Activated naive CD4-positive, alpha-beta T cell treated with anti-CD3 and anti-CD28 coated beads, Interleukin-2, amount 10 ng/mL, durations not matched to agents 7 days and 5 days (primary cell): ENCODE measurements at regions not wholly inside any gene's neighbourhood (a gene's known extent, or its start where the extent isn't known, plus 50 kb on each side); places are given as distances from the start of the nearest gene placed in this dataset.

Source experiments
- CTCF ChIA-PET: fragments of 350-600 bp; sonication (Branson Sonifier 250); formaldehyde crosslinking; loops from one replicate; lab custom pipeline; 2021; ENCODE audit warnings: antibody characterized with exemption; lab: Charles Lee
- DNase-seq: peaks from one replicate; pipeline ENCODE4 v3.0.0-alpha.2; 2020
- H3K27ac Mint-ChIP-seq: one replicate; pipeline ENCODE4 v1.8.0; 2021; ENCODE audit warnings: mild to moderate bottlenecking, moderate library complexity, mixed read lengths
- H3K27me3 Mint-ChIP-seq: one replicate; pipeline ENCODE4 v1.8.0; 2021; ENCODE audit warnings: mild to moderate bottlenecking, mixed read lengths
- H3K36me3 Mint-ChIP-seq: one replicate; pipeline ENCODE4 v1.8.0; 2021; ENCODE audit warnings: mixed read lengths
- H3K4me1 Mint-ChIP-seq: one replicate; pipeline ENCODE4 v1.8.0; 2021; ENCODE audit warnings: mixed read lengths
- H3K4me3 Mint-ChIP-seq: one replicate; pipeline ENCODE4 v1.8.0; 2021; ENCODE audit warnings: mild to moderate bottlenecking, moderate library complexity, mixed read lengths
- H3K9me3 Mint-ChIP-seq: one replicate; pipeline ENCODE4 v1.8.0; 2021; ENCODE audit warnings: mixed read lengths

DNA sequence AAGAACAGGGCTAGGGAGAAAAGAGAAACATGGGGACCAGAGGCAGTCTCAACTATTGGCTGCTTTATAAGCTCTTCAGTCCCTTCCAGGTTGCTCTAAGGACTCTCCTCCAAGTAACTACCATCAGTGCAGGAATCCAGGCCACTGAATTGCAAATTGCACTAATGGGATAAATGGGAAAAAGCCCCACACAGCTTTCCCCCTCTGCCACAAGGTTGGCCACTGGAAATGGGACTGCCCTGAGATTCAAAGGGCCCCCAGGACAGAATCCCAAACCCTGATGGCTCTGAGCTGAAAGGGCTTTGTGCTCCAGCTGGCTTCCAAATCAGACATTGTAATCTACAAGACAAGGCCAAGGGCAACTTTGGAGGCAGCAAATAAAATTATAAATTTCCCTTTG is 633.2 kb downstream of the ACTR3B start:
- Mint-ChIP-seq H3K9me3 (peaks cover 23% of the 10 kb centered on the region), H3K4me3 (no peak overlapping the region), H3K36me3 (no peaks in the 10 kb centered on the region), H3K27me3 (no peaks in the 10 kb centered on the region), H3K27ac (no peak overlapping the region), H3K4me1 (no peaks in the 10 kb centered on the region)
- no peak for DNase-seq
- CTCF ChIA-PET, result no interaction called here

DNA sequence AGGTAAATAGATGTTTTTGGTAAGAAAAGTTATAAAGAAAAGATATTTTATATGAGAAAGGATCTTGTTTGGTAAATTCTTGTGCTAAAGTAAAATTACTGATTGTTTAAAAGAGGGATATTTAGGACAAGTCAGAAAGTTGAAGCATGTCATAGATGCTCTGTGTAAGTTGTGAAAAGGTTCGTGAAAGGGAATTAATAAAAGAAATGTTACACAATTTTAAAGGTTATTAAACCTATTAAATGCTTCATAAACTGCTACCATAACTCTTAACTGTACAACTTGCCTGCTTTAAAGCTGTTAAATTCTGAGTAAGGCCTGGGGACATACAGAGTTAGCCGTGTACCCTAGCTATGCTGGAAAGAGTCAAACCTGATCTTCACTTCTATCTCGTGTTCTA is 634.1 kb downstream of the ACTR3B start:
- Mint-ChIP-seq H3K9me3 (peaks cover 20% of the 10 kb centered on the region), H3K27ac (no peak overlapping the region), H3K36me3 (no peaks in the 10 kb centered on the region), H3K4me1 (no peaks in the 10 kb centered on the region), H3K27me3 (no peaks in the 10 kb centered on the region), H3K4me3 (no peak overlapping the region)
- no peak for DNase-seq
- CTCF ChIA-PET, result no interaction called here

DNA sequence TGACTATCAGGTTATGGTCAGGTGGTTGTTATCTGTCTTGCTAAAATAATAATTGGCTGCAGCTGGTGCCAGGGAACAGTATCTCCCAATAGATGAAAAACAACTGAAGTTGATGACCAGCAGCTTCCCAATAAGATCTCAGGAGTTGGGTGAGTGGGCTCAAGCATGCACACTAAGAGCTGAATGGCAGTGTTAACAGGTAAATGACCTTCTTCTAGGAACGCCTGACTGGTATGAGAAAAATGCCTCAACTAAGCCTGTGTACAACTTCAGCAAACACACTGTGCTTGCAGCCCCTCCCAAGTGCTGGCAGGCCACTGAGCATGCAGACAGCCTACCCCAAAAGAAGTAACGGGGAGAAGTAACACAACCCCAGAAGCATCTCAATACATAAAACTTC is 636.9 kb downstream of the ACTR3B start:
- H3K27me3 Mint-ChIP-seq, result no peaks in the 10 kb centered on the region
- DNase-seq, result no peak
- H3K36me3 Mint-ChIP-seq, result no peaks in the 10 kb centered on the region
- no peaks in the 10 kb centered on the region for H3K4me1 Mint-ChIP-seq
- no peak overlapping the region for H3K4me3 Mint-ChIP-seq
- CTCF ChIA-PET, result no interaction called here
- H3K27ac Mint-ChIP-seq, result no peak overlapping the region
- H3K9me3 Mint-ChIP-seq, result peaks cover 18% of the 10 kb centered on the region

DNA sequence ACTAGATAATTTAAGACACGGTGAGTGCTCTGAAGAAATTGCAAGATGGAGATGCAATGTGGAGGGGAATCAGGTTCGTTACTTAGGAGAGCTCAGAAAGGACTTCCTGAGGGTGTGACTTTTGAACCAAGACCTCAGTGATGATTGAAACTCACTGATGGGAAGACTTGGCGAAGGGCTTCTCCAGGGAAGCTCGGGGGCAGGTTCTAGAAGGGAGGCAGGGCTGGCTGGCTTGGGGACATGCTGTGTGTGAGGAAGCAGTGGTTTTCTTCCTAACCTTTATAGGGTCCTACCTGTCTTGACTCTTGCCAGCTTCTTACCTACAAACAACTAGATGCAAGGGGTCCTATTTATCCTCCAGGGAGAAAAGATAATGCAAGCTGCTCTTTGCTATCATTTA is 637.9 kb downstream of the ACTR3B start:
- Mint-ChIP-seq H3K4me1 (no peaks in the 10 kb centered on the region), H3K36me3 (no peaks in the 10 kb centered on the region)

DNA sequence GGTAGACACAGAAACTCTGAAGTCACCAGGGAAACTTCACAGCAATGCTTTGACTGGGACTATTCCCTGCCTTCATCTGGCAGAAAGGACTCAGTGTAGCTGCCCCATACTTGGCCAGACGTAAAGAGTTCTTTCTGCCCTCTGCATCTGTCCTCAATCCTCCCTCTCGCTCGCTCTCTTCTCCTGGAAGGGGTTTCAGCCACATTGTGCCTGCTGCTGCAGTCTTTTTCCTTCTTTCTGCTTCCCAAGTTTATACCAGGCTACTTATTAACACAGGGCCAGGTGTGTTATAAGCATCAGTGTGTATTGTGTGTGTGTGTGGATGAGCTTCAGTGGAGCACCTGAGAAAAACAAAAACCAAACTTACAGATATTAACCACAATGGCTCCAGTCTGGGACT is 638.4 kb downstream of the ACTR3B start:
- CTCF ChIA-PET, result no interaction called here

More for the DNA sequence above, 637.9 kb downstream of the ACTR3B start:
- H3K9me3 Mint-ChIP-seq, result peaks cover 14% of the 10 kb centered on the region
- CTCF ChIA-PET, result no interaction called here
- no peak overlapping the region for H3K27ac Mint-ChIP-seq
- H3K4me3 Mint-ChIP-seq, result no peak overlapping the region
- H3K27me3 Mint-ChIP-seq, result no peaks in the 10 kb centered on the region
- DNase-seq, result no peak

DNA sequence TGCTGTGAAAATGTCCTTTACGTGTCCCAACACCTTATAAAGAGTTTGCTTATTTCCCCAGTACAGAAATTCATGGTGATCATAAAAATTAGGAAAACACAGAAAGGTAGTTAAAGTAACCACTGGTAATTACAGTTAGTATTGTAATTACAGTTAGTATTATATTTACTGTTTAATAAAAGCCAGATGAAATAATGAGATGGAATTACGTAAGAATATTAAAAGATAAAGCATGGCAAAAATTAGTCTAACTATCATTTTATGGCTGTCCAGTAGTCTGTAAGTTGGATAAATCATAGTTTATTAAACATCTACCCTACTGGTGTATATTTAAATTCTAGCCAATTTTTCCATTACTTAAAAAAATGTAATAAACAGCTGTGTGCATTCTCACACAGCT is 638.8 kb downstream of the ACTR3B start:
- no peaks in the 10 kb centered on the region for H3K36me3 Mint-ChIP-seq
- CTCF ChIA-PET, result no interaction called here
- H3K4me3 Mint-ChIP-seq, result no peak overlapping the region
- no peak for DNase-seq
- no peaks in the 10 kb centered on the region for H3K27me3 Mint-ChIP-seq
- no peak overlapping the region for H3K27ac Mint-ChIP-seq
- H3K4me1 Mint-ChIP-seq, result no peaks in the 10 kb centered on the region
- H3K9me3 Mint-ChIP-seq, result peaks cover 13% of the 10 kb centered on the region

More for the DNA sequence above, 638.4 kb downstream of the ACTR3B start:
- H3K4me3 Mint-ChIP-seq, result no peak overlapping the region
- H3K36me3 Mint-ChIP-seq, result no peaks in the 10 kb centered on the region
- no peak for DNase-seq
- H3K27me3 Mint-ChIP-seq, result no peaks in the 10 kb centered on the region
- H3K4me1 Mint-ChIP-seq, result no peaks in the 10 kb centered on the region
- no peak overlapping the region for H3K27ac Mint-ChIP-seq
- H3K9me3 Mint-ChIP-seq, result peaks cover 14% of the 10 kb centered on the region

DNA sequence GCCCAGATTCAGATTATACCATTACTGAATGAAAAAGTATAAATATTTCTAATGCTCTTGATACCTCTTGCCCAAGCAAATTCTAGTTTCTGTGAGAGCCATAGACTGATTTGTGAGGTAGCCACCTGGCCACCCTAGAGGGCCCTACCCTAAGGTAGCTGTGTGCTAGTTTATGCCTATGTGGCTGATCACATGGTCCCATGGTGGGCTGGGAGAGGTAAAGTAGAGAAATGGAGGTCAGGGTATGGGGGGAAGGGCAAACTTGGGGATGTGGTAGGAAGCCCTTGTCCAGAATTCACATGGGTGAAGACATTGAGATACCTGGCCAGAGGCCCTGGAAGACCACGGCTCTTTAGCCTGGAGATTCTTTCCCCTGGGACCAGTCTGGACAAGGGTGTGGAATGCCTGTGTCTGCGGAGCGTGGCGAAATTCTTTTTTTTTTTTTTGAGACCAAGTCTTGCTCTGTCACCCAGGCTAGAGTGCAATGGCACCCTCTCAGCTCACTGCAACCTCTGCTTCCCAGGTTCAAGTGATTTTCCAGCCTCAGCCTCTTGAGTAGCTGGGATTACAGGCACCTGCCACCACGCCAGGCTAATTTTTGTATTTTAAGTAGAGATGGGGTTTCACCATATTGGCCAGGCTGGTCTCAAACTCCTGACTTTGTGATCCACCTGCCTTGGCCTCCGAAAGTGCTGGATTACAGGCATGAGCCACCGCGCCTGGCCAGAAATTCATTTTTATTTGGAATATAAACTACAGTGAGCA is 639.4 kb downstream of the ACTR3B start:
- Mint-ChIP-seq H3K27me3 (no peaks in the 10 kb centered on the region), H3K9me3 (peaks cover 12% of the 10 kb centered on the region), H3K4me3 (no peak overlapping the region), H3K27ac (no peak overlapping the region), H3K36me3 (no peaks in the 10 kb centered on the region), H3K4me1 (no peaks in the 10 kb centered on the region)
- no peak for DNase-seq
- CTCF ChIA-PET, result no interaction called here

DNA sequence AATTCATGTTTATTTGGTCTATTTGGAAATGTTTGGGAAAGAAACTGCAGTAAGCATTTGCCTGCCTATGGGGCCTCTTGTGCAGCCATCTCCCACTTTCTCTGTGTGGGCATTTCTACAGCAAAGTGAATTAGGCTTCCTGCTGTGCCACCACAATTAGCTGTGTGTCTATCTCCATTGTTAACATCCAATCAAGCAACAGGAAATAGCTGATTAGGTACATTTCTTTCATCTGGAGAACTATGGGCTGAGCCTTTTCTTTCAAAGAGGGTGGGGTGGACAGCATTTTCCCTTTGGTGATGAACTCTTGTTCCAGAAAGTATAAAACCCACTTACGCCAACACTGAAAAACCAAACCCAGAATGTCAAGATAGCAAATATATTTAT is 640.0 kb downstream of the ACTR3B start:
- H3K9me3 Mint-ChIP-seq, result peaks cover 10% of the 10 kb centered on the region
- no peaks in the 10 kb centered on the region for H3K36me3 Mint-ChIP-seq
- no peaks in the 10 kb centered on the region for H3K4me1 Mint-ChIP-seq
- H3K27ac Mint-ChIP-seq, result no peak overlapping the region
- H3K27me3 Mint-ChIP-seq, result no peaks in the 10 kb centered on the region
- no peak for DNase-seq
- CTCF ChIA-PET, result no interaction called here
- H3K4me3 Mint-ChIP-seq, result no peak overlapping the region

DNA sequence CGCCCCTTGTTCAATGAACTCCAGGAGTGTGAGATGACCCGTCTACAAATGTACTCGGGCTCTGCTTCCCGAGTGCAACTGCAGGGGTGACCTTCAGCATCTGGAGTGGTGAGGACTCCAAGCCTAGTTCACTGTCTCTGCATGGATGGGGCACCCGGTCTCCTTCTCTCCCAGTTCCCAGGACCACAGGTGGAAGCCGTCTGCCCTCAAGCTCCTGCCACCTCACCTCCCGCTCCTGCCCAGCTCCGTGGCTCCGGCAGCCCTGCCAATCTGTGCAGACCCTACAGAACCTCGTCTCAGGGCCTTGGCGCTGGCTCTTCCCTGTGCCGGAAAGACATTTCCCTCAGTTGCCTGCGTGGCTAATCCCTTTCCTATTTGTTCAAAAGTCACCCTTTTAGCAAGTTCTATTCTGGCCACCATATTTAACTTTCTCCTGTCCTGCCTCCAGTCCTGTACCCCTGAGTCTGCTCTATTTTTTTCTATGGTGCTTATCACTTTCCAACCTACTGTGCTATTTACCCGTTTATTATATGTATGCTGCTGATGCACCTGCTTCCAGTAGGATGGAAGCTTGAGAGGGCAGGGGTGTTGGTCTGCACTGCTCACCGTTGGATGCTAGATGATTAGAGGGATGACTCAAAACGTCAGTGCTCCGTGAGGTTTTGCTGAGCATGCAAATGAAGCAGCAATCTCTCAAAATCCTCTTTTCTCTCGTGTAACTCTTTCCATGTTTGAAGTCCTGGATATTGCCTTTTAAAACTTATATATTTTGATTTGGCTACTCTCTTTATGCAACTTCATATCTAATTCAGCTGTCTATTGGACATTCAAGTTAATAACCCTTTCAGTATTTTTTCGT is 641.4 kb downstream of the ACTR3B start:
- DNase-seq, result no peak
- no peaks in the 10 kb centered on the region for H3K36me3 Mint-ChIP-seq
- no peak overlapping the region for H3K27ac Mint-ChIP-seq
- H3K27me3 Mint-ChIP-seq, result no peaks in the 10 kb centered on the region
- CTCF ChIA-PET, result no interaction called here
- no peak overlapping the region for H3K4me3 Mint-ChIP-seq
- H3K9me3 Mint-ChIP-seq, result peaks cover 15% of the 10 kb centered on the region
- H3K4me1 Mint-ChIP-seq, result no peaks in the 10 kb centered on the region

DNA sequence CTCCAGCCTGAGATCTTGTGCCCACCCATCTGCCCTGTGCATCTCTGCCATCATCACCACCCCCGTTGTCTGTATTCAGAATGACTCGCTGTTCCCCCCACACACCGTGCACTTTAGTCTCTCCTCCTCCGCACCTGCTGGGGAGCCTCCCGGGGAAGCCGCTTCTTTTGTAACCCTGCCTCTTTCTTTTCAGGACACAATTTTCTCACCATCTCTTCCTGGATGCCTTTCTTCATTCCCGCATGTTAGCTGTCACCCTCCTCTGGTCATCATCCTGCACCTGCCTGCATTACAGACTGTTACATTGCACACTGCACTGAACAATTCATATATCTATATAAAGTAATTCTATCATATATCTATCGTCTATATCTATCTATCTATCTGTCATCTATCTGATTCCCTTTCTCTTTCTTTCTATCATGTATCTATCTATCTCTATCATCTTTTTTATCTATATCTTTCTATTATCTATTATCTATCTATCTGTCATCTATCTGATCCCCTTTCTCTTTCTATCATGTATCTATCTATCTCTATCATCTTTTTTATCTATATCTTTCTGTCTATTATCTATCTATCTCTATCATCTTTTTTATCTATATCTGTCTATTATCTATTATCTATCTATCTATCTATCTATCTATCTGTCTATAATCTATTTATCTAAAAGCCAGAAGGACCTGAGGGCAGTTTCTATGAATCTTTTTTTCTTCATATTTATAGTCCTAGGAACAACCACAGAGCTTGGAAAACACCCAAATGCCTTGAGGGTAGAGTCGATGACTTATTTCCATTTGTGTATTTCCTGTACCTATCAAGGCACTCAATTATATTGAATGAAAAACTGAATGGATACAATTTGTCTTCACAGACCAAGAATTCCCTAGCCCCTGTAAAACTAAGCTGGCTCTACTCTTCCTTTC is 642.5 kb downstream of the ACTR3B start:
- H3K4me1 Mint-ChIP-seq, result no peaks in the 10 kb centered on the region
- no peak overlapping the region for H3K4me3 Mint-ChIP-seq
- CTCF ChIA-PET, result no interaction called here
- H3K27me3 Mint-ChIP-seq, result no peaks in the 10 kb centered on the region
- no peaks in the 10 kb centered on the region for H3K36me3 Mint-ChIP-seq
- no peak overlapping the region for H3K27ac Mint-ChIP-seq
- no peak for DNase-seq
- peaks cover 12% of the 10 kb centered on the region for H3K9me3 Mint-ChIP-seq

DNA sequence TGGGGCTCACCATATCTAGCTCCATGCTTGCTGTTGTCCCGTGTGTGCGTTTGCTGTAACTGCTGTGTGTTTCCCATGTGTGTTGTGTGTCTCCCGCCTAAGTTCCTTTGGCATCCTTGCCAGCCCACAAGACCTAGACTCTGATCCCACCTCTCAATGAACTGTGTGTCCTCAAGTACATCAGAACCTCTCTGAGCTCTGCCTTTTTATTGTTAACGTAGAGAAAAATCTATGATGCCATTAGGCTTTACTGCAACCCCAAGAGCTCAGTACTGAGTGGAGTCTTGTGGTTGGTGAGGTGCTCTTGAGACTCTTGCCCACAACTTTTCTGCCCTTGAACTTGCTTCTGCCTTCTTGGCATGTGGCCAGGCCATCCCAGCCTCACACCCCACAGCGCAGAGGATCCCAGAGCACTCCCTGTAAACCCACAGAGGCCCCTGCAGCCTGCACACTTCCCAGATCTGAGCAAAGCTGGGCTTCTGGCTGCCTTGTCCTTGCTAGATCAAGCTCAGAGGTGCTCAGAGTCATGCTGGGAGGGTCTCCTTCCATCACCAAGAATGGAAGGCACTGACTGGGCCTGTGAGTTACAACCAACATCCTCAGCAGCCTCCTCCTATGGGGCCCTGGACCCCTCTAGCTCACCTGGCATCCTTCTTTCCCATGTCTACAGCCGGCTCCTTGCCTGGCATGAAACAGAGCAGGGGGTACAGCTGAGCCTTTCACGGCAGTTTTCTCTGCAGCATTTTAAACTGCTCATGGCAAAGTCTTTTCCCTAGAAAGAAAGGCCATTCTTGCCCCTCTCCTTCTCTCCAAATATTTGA is 643.4 kb downstream of the ACTR3B start:
- CTCF ChIA-PET, result no interaction called here
- H3K27me3 Mint-ChIP-seq, result no peaks in the 10 kb centered on the region
- no peak overlapping the region for H3K4me3 Mint-ChIP-seq
- no peaks in the 10 kb centered on the region for H3K36me3 Mint-ChIP-seq
- H3K27ac Mint-ChIP-seq, result no peak overlapping the region
- no peaks in the 10 kb centered on the region for H3K4me1 Mint-ChIP-seq
- no peak for DNase-seq
- H3K9me3 Mint-ChIP-seq, result peaks cover 12% of the 10 kb centered on the region

DNA sequence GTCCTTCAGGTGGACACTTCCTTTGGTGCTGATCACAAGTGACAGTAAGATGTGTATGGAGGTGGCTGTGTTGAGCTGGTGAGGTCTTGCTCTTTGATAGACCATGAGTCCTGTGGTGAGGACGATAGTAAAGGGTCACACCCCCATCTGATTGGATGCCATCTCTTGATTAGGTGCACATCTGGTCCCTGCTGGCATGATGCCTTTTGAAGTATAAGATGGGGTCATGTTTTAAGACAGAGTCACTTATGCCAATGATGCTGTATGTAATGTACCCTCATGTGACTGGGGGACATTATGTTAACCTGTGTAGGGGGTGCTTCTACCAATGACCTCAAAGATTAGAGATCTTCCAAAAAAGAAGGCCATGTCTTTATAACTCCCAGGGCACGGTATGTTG is 644.6 kb downstream of the ACTR3B start:
- no peak overlapping the region for H3K27ac Mint-ChIP-seq
- no peaks in the 10 kb centered on the region for H3K27me3 Mint-ChIP-seq
- CTCF ChIA-PET, result no interaction called here
- no peaks in the 10 kb centered on the region for H3K4me1 Mint-ChIP-seq
- no peak for DNase-seq
- H3K9me3 Mint-ChIP-seq, result peaks cover 12% of the 10 kb centered on the region
- H3K4me3 Mint-ChIP-seq, result no peak overlapping the region
- H3K36me3 Mint-ChIP-seq, result no peaks in the 10 kb centered on the region

DNA sequence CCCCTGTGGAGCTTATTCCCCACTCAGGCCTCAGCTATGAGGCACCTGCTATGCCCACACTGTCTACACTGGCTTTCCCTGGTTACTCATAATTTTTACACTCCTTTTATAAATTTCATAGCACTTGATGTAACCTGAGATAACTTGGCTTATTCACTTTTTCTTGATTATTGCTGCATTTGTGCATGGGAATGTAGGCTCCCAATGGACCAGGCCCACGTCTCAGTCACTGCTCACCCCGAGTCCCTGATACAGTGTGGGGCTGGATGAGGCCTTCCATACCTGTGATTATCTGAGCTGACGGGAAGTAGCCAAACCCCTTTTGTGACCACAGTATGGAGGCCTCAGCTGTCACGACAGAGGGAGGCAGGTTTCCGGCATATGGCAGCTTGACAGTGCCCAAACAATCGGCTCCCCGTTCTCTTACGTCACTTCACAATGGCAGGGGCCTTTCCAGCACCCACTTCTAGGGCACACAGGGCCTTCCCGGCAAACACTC is 645.3 kb downstream of the ACTR3B start:
- CTCF ChIA-PET, result no interaction called here

More for the DNA sequence above, 645.3 kb downstream of the ACTR3B start:
- H3K4me1 Mint-ChIP-seq, result no peaks in the 10 kb centered on the region
- H3K27me3 Mint-ChIP-seq, result no peaks in the 10 kb centered on the region
- H3K27ac Mint-ChIP-seq, result no peak overlapping the region
- peaks cover 16% of the 10 kb centered on the region for H3K9me3 Mint-ChIP-seq
- H3K36me3 Mint-ChIP-seq, result no peaks in the 10 kb centered on the region
- DNase-seq, result no peak
- no peak overlapping the region for H3K4me3 Mint-ChIP-seq
